ENCODE measurements at regions not wholly inside any gene's neighbourhood (a gene's known extent, or its start where the extent isn't known, plus 50 kb on each side); places are given as distances from the start of the nearest gene placed in this dataset.

GRCh38 chr4:122326908-122327307 is 51.9 kb upstream of the ADAD1 start:
- Histone ChIP-seq H3K4me3 (no peak overlapping the region), H3K27ac (no peak overlapping the region)
- DNase-seq (ENCODE audit: low spot score) = no peak
- TF ChIP-seq CTCF (IDR thresholded peaks at IDR 0.05) = no peak

GRCh38 chr4:122328893-122329292 is 49.9 kb upstream of the ADAD1 start:
- Histone ChIP-seq H3K4me3 (no peak overlapping the region), H3K27ac (no peak overlapping the region)
- no peak for TF ChIP-seq CTCF (IDR thresholded peaks at IDR 0.05)
- no peak for DNase-seq (ENCODE audit: low spot score)
